ENCODE measurements at regions not wholly inside any gene's neighbourhood (a gene's known extent, or its start where the extent isn't known, plus 50 kb on each side); places are given as distances from the start of the nearest gene placed in this dataset.
"Not testable (repeated sequence)": the region's sequence is repeated elsewhere in the genome, so short reads cannot be mapped to it uniquely, and the experiment has no call there.

- not testable (repeated sequence) for DNase-seq
Observed at GRCh38 chr1:68881330-68882194, 384.7 kb upstream of the DEPDC1 start.

GRCh38 chr1:68889471-68889870 lies 392.6 kb upstream of the DEPDC1 start:
- DNase-seq, result no peak

DNA sequence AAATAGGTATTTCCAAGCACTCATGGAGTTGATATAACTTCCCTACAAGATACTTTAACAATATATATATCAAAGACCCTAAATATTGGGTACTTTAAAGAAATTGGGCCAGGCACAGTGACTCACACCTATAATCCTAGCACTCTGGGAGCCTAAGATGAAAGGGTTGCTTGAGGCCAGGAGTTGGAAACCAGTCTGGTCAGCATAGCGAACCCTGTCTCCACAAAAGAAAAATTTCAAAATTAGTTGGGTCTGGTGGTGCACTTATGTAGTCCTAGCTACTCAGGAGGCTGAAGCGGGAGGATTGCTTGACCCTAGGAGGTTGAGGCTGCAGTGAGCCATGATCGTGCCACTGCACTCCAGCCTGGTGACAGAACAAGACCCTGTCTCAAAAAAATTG lies 393.9 kb upstream of the DEPDC1 start:
- DNase-seq, result no peak

GRCh38 chr1:68904477-68904876 lies 407.6 kb upstream of the DEPDC1 start:
- DNase-seq, result no peak

GRCh38 chr1:68906431-68906830 lies 409.5 kb upstream of the DEPDC1 start:
- no peak for DNase-seq

DNA sequence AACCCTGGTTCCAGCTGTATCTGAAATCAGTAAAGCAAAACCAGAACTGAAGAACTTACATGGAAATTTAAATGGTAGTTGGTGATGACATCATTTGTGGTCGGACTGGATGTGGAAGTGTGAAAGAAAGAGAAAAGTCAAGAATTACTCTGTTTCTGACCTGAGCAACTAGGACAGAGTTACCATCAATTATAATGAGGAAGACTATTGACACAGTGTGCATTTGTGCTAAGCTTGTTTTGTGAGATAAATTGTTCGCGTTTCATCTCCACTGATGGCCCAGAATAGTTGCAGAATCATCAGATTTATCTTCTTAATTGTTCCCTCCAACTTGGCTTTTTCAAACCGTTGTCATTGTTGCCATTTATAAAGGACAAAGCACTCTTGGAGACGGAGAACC lies 410.6 kb upstream of the DEPDC1 start:
- DNase-seq, result no peak

DNA sequence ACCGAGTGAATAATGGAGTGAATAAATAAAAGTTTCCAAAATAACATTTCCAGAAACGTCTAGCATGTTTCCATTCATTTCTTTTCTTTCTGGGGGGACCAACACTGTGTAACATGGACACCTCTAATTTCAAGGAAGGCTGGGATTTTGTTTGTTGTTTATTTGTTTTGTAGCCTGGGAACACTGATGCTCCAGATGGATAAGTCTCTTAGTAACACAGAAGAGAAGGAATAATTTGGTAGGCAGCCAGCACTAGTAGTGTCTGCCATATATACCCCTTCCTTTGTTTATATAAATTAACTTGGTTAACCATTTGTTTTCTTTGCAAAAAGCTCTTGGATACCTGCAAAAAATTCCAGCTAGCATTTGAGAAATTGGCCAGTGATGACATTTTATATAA lies 411.4 kb upstream of the DEPDC1 start:
- no peak for DNase-seq

GRCh38 chr1:68916221-68916902 lies 419.5 kb upstream of the DEPDC1 start:
- no peak for DNase-seq

DNA sequence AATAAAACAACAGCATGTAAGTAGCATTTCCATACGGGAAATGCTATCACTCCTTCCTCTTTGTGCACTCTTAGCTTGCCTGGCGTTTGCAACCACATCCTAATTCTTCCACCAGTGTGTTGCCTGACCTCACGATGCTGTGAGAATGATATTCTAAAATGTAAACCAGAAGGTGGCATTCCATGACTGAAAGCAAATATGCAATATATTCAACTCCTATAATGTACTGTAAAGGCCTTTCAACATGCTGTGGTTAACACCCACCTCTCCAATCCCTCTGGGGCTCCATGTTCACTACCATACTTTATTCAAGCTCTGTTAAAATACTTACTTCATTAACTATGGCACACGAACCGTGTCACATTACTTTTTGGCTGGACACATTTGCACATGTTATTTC lies 420.6 kb upstream of the DEPDC1 start:
- DNase-seq, result no peak

GRCh38 chr1:68918563-68918962 lies 421.7 kb upstream of the DEPDC1 start:
- DNase-seq, result no peak

DNA sequence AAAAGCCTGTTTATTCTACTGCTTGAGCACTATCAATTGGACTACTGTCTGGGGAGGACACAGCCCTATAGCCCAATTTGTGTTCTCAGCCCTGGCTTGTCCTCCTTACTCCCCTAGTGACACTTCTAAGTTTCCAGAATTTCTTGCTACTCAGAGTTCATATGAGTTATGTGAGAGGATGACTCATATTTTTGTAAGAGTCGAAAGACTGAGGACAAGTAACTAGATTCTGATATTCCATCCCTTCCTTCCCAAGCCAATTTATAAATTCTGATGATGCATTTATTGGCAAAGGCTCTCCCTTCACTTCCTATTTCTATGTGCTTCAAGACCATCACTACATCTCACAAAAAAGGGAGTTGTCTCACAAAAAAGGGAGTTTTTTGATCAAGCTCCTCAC lies 422.2 kb upstream of the DEPDC1 start:
- DNase-seq, result no peak

DNA sequence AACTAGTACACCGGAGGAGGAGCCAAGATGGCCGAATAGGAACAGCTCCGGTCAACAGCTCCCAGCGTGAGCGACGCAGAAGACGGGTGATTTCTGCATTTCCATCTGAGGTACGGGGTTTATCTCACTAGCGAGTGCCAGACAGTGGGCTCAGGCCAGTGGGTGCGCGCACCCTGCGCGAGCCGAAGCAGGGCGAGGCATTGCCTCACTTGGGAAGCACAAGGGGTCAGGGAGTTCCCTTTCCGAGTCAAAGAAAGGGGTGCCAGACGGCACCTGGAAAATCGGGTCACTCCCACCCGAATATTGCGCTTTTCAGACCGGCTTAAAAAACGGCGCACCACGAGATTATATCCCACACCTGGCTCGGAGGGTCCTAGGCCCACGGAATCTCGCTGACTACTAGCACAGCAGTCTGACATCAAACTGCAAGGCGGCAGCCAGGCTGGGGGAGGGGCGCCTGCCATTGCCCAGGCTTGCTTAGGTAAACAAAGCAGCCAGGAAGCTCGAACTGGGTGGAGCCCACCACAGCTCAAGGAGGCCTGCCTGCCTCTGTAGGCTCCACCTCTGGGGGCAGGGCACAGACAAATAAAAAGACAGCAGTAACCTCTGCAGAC lies 426.7 kb upstream of the DEPDC1 start:
- not testable (repeated sequence) for DNase-seq

DNA sequence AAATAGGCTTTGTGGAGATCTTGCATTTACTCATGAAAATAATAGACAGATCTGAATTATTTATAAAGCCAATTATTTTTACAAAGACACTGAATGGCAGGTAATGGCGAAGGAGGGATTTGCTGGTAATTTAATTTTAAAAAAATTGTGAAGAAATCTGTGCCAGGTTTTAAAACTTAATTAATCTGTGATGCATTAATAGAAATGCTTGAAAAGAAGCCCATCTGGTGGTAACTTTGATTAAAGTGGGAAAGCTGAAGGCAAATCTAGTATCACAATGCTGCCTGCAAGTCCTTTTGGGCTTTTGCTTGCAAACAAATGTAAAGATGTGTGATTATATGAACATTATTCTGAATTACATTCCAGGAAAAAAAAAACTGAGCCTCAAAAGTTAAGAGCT lies 433.2 kb upstream of the DEPDC1 start:
- no peak for DNase-seq

DNA sequence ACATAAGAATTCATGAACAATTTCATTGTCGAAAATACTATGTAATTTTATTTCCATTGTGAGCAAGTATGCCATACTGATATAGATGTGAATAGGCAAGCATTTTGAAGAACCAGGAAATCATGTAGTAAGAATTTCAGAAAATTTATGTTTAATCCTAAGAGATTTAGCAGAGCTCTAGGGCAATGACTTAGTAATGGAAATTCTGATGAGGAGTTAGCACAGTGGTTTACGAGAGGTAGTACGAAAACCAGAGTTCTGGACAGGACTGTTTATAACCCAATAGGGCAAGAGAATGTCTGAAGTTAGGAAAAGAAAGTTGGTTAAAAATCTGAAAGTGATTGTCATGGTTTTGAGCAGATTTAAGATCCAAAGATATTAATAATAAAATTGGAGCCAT lies 439.6 kb upstream of the DEPDC1 start:
- DNase-seq, result no peak

- DNase-seq, result no peak
Observed at GRCh38 chr1:68938051-68938666, 441.3 kb upstream of the DEPDC1 start.

DNA sequence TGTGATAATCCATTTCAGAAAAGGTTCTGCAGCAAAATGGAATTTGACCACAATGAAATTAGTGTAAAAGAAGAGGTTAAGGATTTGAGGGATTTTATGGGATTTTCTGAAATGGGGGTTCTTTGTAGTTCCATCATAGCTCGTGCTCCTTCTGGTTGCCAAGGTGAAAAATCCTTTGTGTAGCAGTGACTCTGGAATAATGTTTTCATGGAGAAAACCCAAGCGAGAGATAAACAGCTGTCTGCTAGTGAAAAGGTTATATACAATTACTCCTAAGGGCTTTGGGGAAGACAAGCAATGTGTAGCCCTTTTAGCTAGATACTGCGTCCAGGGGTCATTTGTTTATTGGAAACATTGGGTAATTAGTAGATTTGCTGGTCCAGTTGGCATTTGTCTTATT lies 453.2 kb upstream of the DEPDC1 start:
- DNase-seq, result no peak

DNA sequence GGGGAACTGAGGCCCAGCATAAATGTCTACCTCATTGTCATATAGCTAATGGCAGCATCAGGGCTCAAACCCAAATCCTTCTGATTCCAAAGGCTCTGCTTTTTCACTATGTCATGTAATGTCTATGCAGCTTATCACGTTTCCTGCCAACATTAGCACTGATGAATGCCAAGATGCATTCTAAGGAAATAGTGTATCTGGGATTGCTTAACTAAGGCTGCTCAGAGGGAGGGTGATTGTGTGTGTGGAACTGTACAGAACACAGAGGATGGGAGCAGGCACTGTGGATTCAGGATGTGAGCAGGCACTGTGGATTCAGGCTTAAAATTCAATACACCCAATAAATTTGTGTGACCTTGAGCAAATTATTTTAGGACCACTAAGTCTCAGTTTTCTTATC lies 456.4 kb upstream of the DEPDC1 start:
- DNase-seq, result no peak

DNA sequence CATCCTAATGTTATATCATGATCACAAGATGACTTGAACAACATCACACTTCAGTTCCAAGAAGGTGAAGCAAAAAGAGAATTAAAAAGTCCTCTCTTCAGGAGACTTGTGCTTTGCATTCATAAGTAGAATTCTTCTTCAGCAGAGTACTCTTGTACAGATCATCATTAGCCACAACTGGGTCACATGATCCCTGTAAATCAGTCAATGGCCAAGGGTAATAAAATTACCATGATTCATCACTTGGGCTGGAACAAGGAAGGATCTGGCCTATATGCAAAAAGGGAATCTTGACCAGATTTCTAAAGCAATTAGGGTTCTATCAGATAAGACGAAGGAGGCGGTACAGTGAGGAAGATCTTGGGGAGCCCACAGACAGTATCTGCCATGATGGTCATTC lies 458.0 kb upstream of the DEPDC1 start:
- no peak for DNase-seq

- DNase-seq, result no peak
Observed at GRCh38 chr1:68955424-68955823, 458.5 kb upstream of the DEPDC1 start.

GRCh38 chr1:68958958-68959357 lies 462.1 kb upstream of the DEPDC1 start:
- no peak for DNase-seq

DNA sequence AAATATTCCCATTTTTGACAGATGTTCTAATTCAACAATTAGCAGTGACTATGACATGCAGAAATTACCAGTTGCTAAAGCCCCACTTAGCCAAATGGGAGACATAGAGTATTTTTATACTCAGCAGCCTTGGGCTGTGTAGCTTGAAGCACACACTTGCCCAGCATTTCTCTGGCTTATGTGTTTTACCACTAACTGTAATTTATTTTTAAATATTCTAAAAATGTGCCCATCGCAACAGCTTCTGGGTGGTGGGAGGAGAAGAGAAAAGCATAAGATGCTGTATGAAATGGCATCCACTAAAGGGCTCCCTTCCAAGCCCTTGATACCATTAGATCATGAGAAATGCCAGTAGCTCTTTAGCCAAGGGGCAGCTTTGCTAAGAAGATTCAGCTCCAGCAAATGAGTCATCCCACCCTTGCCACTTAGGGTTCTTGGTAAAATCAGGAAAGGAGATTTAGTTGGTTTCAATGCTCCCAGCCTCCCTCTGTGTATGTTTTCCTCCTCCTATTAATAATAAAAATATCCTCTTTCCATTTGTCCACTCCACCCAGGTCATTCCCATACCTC lies 462.7 kb upstream of the DEPDC1 start:
- no peak for DNase-seq

GRCh38 chr1:68961143-68961542 lies 464.3 kb upstream of the DEPDC1 start:
- DNase-seq, result no peak

DNA sequence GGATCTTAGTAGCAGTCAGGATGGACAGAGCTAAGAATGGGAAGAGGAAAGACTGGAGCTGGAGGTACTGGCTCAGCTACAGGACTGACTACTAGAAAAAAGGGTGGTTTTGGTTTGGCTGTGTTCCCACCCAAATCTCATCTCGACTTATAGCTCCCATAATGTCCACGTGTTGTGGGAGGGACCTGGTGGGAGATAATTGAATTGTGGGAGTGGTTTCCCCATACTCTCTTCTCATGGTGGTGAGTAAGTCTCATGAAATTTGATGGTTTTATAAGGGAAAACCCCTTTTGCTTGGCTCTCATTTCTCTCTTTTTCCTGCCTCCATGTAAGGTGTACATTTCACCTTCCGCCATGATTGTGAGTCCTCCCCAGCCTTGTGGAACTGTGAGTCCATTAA lies 466.5 kb upstream of the DEPDC1 start:
- no peak for DNase-seq
